Spleen (tissue), 7 donors: ENCODE measurements at regions not wholly inside any gene's neighbourhood (a gene's known extent, or its start where the extent isn't known, plus 50 kb on each side); places are given as distances from the start of the nearest gene placed in this dataset.

Experiments used
- CTCF ChIP-seq, 11 experiments: fragments of 200-600 bp in 7 of 11; fragments of 450-650 bp in 4 of 11; sonication (generic) in 4 of 11; IDR thresholded peaks in 8 of 11; conservative IDR thresholded peaks in 3 of 11; 1 replicate in 7 of 11; 2 replicates in 4 of 11; pipeline versions ENCODE4 v1.4.0 to v1.8.0; 2016 to 2021; ENCODE audit warnings: antibody characterized with exemption in 11 of 11, inconsistent platforms in 4 of 11, mild to moderate bottlenecking in 1 of 11
- POLR2AphosphoS5 ChIP-seq, 3 donors: sonication (generic); formaldehyde crosslinking; IDR thresholded peaks; one replicate each; pipeline ENCODE4 v1.5.1; 2017; ENCODE audit warnings: antibody characterized with exemption in 3 of 3
- donor health status: DM: no; HTN: no; CAD: no; lungs with moderate emphysema.
- donor health status: DM: no; HTN: no; CAD: no.
- donor health status: DM: no; HTN: no; CAD: no.

GRCh38 chr3:150237490-150237889 is 170.6 kb upstream of the TSC22D2 start:
- TF ChIP-seq CTCF (IDR thresholded peaks at IDR 0.05 in 8 of 11, conservative IDR thresholded peaks at IDR 0.05 in 3 of 11) (no peak), POLR2AphosphoS5 (IDR thresholded peaks at IDR 0.05) (no peak)
